ENCODE measurements at regions not wholly inside any gene's neighbourhood (a gene's known extent, or its start where the extent isn't known, plus 50 kb on each side); places are given as distances from the start of the nearest gene placed in this dataset.

DNA sequence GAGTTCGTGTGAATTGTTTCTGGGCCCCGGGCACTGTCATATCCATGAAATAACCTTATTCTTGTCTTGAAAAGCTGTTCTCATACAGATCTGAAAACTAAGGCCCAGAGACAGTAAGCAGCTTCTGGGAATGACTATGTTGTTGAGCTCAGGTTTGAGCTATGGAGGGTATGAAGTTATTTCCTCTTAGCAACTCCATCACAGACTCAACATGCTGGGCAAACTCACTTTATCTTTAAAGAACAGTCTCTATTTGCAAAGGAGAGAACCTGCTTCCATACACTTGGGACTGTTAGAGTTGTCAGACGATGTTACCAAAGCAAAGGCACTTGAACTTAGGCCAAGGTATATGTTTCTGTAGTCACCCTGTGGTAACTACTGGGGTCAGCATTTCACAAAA lies 90.0 kb downstream of the GPR88 start:
- no peak overlapping the region for H3K27ac ChIP-seq (ENCODE audit: low read length)

GRCh38 chr1:100628631-100629081 lies 90.7 kb downstream of the GPR88 start:
- Histone ChIP-seq H3K9me3 (ENCODE audit: control insufficient read depth, insufficient read depth, low read length) (no peaks in the 10 kb centered on the region), H3K27me3 (ENCODE audit: control insufficient read depth, insufficient read depth, low read length) (no peaks in the 10 kb centered on the region), H3K36me3 (ENCODE audit: control insufficient read depth, insufficient read depth, low read length) (no peaks in the 10 kb centered on the region), H3K27ac (ENCODE audit: low read length) (no peak overlapping the region), H3K4me1 (ENCODE audit: control insufficient read depth, insufficient read depth, low read length) (no peaks in the 10 kb centered on the region), H3K4me3 (ENCODE audit: low read length) (no peak overlapping the region)
- no peak for DNase-seq (ENCODE audit: low read depth, low spot score)
- no CpG with 5 or more reads among the region's 4 CpGs for WGBS (ENCODE audit: insufficient coverage, insufficient read length)

More for the DNA sequence above, 90.0 kb downstream of the GPR88 start:
- no CpG with 5 or more reads among the region's 3 CpGs for WGBS (ENCODE audit: insufficient coverage, insufficient read length)
- Histone ChIP-seq H3K27me3 (ENCODE audit: control insufficient read depth, insufficient read depth, low read length) (no peaks in the 10 kb centered on the region), H3K4me3 (ENCODE audit: low read length) (no peak overlapping the region), H3K36me3 (ENCODE audit: control insufficient read depth, insufficient read depth, low read length) (no peaks in the 10 kb centered on the region), H3K9me3 (ENCODE audit: control insufficient read depth, insufficient read depth, low read length) (no peaks in the 10 kb centered on the region), H3K4me1 (ENCODE audit: control insufficient read depth, insufficient read depth, low read length) (no peaks in the 10 kb centered on the region)
- DNase-seq (ENCODE audit: low read depth, low spot score): no peak

GRCh38 chr1:100629391-100629790 lies 90.2 kb upstream of the VCAM1 start:
- H3K4me1 ChIP-seq (ENCODE audit: control insufficient read depth, insufficient read depth, low read length): no peaks in the 10 kb centered on the region
- no peaks in the 10 kb centered on the region for H3K9me3 ChIP-seq (ENCODE audit: control insufficient read depth, insufficient read depth, low read length)
- H3K27ac ChIP-seq (ENCODE audit: low read length): no peak overlapping the region
- H3K4me3 ChIP-seq (ENCODE audit: low read length): no peak overlapping the region
- DNase-seq (ENCODE audit: low read depth, low spot score): no peak
- no peaks in the 10 kb centered on the region for H3K36me3 ChIP-seq (ENCODE audit: control insufficient read depth, insufficient read depth, low read length)
- no peaks in the 10 kb centered on the region for H3K27me3 ChIP-seq (ENCODE audit: control insufficient read depth, insufficient read depth, low read length)

GRCh38 chr1:100631015-100631551 lies 88.5 kb upstream of the VCAM1 start:
- Histone ChIP-seq H3K9me3 (ENCODE audit: control insufficient read depth, insufficient read depth, low read length) (no peaks in the 10 kb centered on the region), H3K4me1 (ENCODE audit: control insufficient read depth, insufficient read depth, low read length) (no peaks in the 10 kb centered on the region), H3K36me3 (ENCODE audit: control insufficient read depth, insufficient read depth, low read length) (no peaks in the 10 kb centered on the region), H3K4me3 (ENCODE audit: low read length) (no peak overlapping the region), H3K27me3 (ENCODE audit: control insufficient read depth, insufficient read depth, low read length) (no peaks in the 10 kb centered on the region), H3K27ac (ENCODE audit: low read length) (no peak overlapping the region)
- no peak for DNase-seq (ENCODE audit: low read depth, low spot score)
- WGBS (ENCODE audit: insufficient coverage, insufficient read length): 100% methylated on average over 2 of the region's 4 CpGs

DNA sequence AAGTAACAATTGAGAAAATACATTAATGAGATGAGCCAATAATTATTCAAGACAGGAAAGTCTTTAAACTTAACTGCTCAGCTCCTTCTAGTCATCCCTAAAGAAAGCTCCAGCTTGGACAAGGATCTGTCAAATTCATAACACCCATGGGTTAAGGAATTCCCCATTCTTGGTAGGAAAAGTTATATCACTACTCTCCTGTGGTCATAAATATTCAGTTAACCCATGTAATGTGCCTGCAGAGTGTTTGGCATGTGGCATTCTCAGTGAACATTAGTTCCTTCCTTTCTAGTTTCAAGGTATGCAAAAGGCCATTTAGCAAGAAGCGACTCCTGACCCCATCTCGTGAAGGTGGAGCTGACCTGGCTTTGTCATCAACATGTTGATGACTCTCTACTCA lies 76.7 kb upstream of the VCAM1 start:
- Histone ChIP-seq H3K27me3 (ENCODE audit: control insufficient read depth, insufficient read depth, low read length) (no peaks in the 10 kb centered on the region), H3K4me1 (ENCODE audit: control insufficient read depth, insufficient read depth, low read length) (no peaks in the 10 kb centered on the region), H3K27ac (ENCODE audit: low read length) (no peak overlapping the region), H3K36me3 (ENCODE audit: control insufficient read depth, insufficient read depth, low read length) (no peaks in the 10 kb centered on the region), H3K4me3 (ENCODE audit: low read length) (no peak overlapping the region), H3K9me3 (ENCODE audit: control insufficient read depth, insufficient read depth, low read length) (no peaks in the 10 kb centered on the region)
- DNase-seq (ENCODE audit: low read depth, low spot score): no peak
- no CpG with 5 or more reads among the region's 2 CpGs for WGBS (ENCODE audit: insufficient coverage, insufficient read length)

DNA sequence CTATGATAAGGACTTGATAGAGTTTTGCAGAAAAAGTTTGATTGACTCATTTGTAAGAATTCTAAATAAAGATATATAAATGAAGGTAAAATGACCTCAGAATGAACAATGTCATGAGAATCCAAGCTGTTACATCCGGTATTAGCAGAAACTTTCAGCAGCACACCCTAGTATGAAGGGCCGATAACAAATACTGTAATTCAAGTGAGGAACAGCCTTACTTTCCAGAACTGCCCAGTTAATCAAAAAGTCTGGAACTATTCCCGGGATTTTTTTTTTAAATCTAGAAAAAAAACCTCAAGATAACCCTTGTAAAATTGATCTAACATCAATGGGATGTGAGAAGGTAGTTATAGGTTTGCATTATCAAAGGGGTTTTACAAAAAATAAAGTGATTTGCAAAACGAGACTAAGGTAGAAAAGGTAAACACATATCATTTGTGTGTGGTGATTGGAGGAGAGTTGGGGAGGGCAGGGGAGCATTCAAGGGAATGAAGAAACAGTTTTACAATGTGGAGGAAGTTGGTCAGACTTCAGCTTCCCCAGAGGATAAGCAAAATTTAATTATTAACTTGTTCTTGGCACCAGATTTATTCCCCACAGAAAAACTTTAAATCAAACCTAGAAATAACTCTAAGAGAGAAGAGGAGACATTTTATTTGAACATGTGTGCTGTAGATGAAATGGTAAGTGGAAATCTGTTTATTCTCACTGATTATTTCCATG lies 75.9 kb upstream of the VCAM1 start:
- Histone ChIP-seq H3K27ac (ENCODE audit: low read length) (no peak overlapping the region), H3K27me3 (ENCODE audit: control insufficient read depth, insufficient read depth, low read length) (no peaks in the 10 kb centered on the region), H3K36me3 (ENCODE audit: control insufficient read depth, insufficient read depth, low read length) (no peaks in the 10 kb centered on the region), H3K4me1 (ENCODE audit: control insufficient read depth, insufficient read depth, low read length) (no peaks in the 10 kb centered on the region), H3K4me3 (ENCODE audit: low read length) (no peak overlapping the region), H3K9me3 (ENCODE audit: control insufficient read depth, insufficient read depth, low read length) (no peaks in the 10 kb centered on the region)
- DNase-seq (ENCODE audit: low read depth, low spot score): no peak
- 100% methylated on average over 1 of the region's 4 CpGs for whole genome bisulfite sequencing (ENCODE audit: insufficient coverage, insufficient read length)

- Histone ChIP-seq H3K4me1 (ENCODE audit: control insufficient read depth, insufficient read depth, low read length) (no peaks in the 10 kb centered on the region), H3K27me3 (ENCODE audit: control insufficient read depth, insufficient read depth, low read length) (no peaks in the 10 kb centered on the region), H3K4me3 (ENCODE audit: low read length) (no peak overlapping the region), H3K36me3 (ENCODE audit: control insufficient read depth, insufficient read depth, low read length) (no peaks in the 10 kb centered on the region), H3K9me3 (ENCODE audit: control insufficient read depth, insufficient read depth, low read length) (no peaks in the 10 kb centered on the region), H3K27ac (ENCODE audit: low read length) (no peak overlapping the region)
- WGBS (ENCODE audit: insufficient coverage, insufficient read length): no CpG with 5 or more reads among the region's 4 CpGs
- DNase-seq (ENCODE audit: low read depth, low spot score): no peak
These were observed 73.5 kb upstream of the VCAM1 start for GRCh38 chr1:100646001-100646400.

DNA sequence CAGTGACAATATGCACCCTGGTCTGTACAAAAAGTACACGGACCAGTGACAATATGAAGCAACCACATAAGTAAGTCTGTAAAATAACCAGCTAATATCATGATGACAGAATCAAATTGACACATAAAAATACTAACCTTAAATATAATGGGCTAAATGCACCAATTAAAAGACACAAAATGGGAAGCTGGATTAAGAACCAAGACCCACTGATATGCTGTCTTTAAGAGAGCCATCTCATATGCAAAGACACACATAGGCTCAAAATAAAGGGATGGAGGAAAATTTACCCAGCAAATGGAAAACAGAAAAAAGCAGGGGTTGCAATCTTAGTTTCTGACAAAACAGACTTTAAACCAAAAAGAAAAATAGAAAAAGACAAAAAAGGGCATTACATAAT lies 70.4 kb upstream of the VCAM1 start:
- Histone ChIP-seq H3K27me3 (ENCODE audit: control insufficient read depth, insufficient read depth, low read length) (no peaks in the 10 kb centered on the region), H3K36me3 (ENCODE audit: control insufficient read depth, insufficient read depth, low read length) (no peaks in the 10 kb centered on the region), H3K4me1 (ENCODE audit: control insufficient read depth, insufficient read depth, low read length) (no peaks in the 10 kb centered on the region), H3K4me3 (ENCODE audit: low read length) (no peak overlapping the region), H3K27ac (ENCODE audit: low read length) (no peak overlapping the region), H3K9me3 (ENCODE audit: control insufficient read depth, insufficient read depth, low read length) (no peaks in the 10 kb centered on the region)
- no peak for DNase-seq (ENCODE audit: low read depth, low spot score)
- WGBS (ENCODE audit: insufficient coverage, insufficient read length): no CpG with 5 or more reads among the region's 1 CpG

DNA sequence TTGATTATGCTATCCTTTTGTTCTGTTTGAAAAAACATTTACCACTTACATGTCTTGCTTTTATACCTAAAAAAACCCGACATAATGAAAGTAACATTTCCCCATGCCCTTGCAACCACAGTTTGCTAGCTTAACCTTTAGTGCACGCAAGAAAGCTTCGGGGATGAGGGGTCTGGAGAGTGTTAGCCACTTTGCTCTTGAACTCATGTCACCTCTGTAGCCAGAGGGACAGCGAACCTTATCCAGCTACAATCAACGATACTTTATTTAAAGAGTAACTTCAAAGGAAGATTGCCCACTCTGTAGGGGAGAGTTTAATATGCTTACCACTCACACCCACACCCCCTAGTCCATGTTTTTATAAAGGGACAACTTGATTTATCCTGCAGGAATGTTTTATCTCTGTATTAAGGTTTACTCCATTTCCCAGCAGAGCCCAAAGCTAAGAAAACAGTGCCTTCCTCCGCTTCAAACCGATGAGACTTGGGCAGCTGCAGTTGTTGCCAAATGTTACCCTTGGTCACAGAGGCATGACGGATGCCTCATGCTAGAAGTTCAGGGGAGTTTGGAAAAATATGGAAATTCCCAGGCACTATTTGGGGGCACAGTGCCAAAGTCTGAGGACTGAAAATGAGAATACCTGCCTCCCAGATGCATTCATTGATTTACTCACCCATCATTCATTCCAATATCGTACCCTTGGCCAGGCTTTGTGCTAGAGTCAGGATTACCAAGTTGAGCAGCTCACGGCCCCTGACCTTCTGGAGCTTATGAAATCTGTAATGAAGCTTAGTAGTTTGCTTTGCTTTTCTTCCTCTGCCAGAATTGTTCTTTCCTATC lies 61.4 kb upstream of the VCAM1 start:
- Histone ChIP-seq H3K4me3 (ENCODE audit: low read length) (no peak overlapping the region), H3K4me1 (ENCODE audit: control insufficient read depth, insufficient read depth, low read length) (peaks cover 1% of the 10 kb centered on the region; the same call in 1 of the 2 replicates), H3K27me3 (ENCODE audit: control insufficient read depth, insufficient read depth, low read length) (no peaks in the 10 kb centered on the region), H3K36me3 (ENCODE audit: control insufficient read depth, insufficient read depth, low read length) (no peaks in the 10 kb centered on the region), H3K9me3 (ENCODE audit: control insufficient read depth, insufficient read depth, low read length) (no peaks in the 10 kb centered on the region), H3K27ac (ENCODE audit: low read length) (no peak overlapping the region)
- WGBS (ENCODE audit: insufficient coverage, insufficient read length): no CpG with 5 or more reads among the region's 10 CpGs
- DNase-seq (ENCODE audit: low read depth, low spot score): no peak

DNA sequence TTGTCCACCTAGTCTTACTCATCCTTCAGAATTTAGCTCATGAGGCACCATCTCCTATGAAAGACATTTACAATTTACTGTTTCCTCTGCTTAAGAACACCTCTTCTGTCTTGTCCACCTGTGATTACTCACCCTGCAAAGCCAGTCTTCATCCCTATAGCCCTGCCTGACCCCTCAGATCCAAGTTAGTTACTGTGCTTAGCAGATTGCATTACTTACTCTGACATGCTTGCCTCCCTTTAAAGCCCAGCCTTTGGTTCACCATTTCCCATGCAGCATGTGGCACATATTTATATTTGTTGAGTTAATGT lies 60.9 kb upstream of the VCAM1 start:
- Histone ChIP-seq H3K36me3 (ENCODE audit: control insufficient read depth, insufficient read depth, low read length) (no peaks in the 10 kb centered on the region), H3K27ac (ENCODE audit: low read length) (no peak overlapping the region)
- DNase-seq (ENCODE audit: low read depth, low spot score): no peak

More for the DNA sequence above, 60.9 kb upstream of the VCAM1 start:
- peaks cover 1% of the 10 kb centered on the region; the same call in 1 of the 2 replicates for H3K4me1 ChIP-seq (ENCODE audit: control insufficient read depth, insufficient read depth, low read length)
- H3K9me3 ChIP-seq (ENCODE audit: control insufficient read depth, insufficient read depth, low read length): no peaks in the 10 kb centered on the region
- H3K27me3 ChIP-seq (ENCODE audit: control insufficient read depth, insufficient read depth, low read length): no peaks in the 10 kb centered on the region
- H3K4me3 ChIP-seq (ENCODE audit: low read length): no peak overlapping the region
